Type B pancreatic cell (in vitro differentiated cells): ENCODE measurements at regions not wholly inside any gene's neighbourhood (a gene's known extent, or its start where the extent isn't known, plus 50 kb on each side); places are given as distances from the start of the nearest gene placed in this dataset.

ENCODE experiments used
- DNase-seq: peaks from one replicate; pipeline ENCODE4 v3.0.0; 2021; ENCODE audit warnings: mixed read lengths; ENCODE audit not compliant: unreplicated experiment; ENCODE audit errors: extremely low spot score
- H3K27ac Mint-ChIP-seq: 2 replicates; pipeline ENCODE4 v1.8.0; 2021; ENCODE audit warnings: mild to moderate bottlenecking, mixed read lengths
- H3K27me3 Mint-ChIP-seq: 2 replicates; pipeline ENCODE4 v1.8.0; 2021; ENCODE audit warnings: mixed read lengths
- H3K36me3 Mint-ChIP-seq: 2 replicates; pipeline ENCODE4 v1.8.0; 2021; ENCODE audit warnings: mixed read lengths
- H3K4me1 Mint-ChIP-seq: one replicate; pipeline ENCODE4 v1.8.0; 2021; ENCODE audit warnings: mixed read lengths; ENCODE audit not compliant: unreplicated experiment
- H3K4me3 Mint-ChIP-seq: 2 replicates; pipeline ENCODE4 v1.8.0; 2021; ENCODE audit warnings: mild to moderate bottlenecking, mixed read lengths
- H3K9me3 Mint-ChIP-seq: 2 replicates; pipeline ENCODE4 v1.8.0; 2021; ENCODE audit warnings: mixed read lengths
- TF ChIP-seq, protein P1 (sequence below): fragments of 200-600 bp; sonication (generic); conservative IDR thresholded peaks from 2 replicates; pipeline ENCODE4 v1.5.0; 2021; ENCODE audit warnings: antibody characterized with exemption, mild to moderate bottlenecking

DNA sequence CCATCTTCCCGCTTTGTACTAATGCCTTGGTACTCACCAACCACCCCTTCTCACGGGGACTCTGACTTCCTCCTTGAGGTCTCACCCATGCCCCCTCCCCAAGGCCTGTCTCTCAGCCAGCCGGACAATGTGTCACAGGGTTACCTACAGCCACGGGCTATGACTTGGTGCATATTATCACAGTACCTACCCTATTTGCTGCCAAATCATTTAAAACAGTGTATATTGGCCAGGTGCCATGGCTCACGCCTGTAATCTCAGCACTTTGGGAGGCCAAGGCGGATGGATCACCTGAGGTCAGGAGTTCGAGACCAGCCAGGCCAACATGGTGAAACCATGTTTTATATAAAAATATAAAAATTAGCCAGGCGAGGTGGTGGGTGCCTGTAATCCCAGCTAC lies 93.4 kb upstream of the TBL1XR1 start:
- Mint-ChIP-seq H3K27ac (no peak overlapping the region), H3K4me3 (no peak overlapping the region), H3K4me1 (peaks cover 11% of the 10 kb centered on the region), H3K27me3 (no peaks in the 10 kb centered on the region), H3K9me3 (no peaks in the 10 kb centered on the region), H3K36me3 (no peaks in the 10 kb centered on the region)
- no peak for DNase-seq
- TF ChIP-seq, protein P1, sequence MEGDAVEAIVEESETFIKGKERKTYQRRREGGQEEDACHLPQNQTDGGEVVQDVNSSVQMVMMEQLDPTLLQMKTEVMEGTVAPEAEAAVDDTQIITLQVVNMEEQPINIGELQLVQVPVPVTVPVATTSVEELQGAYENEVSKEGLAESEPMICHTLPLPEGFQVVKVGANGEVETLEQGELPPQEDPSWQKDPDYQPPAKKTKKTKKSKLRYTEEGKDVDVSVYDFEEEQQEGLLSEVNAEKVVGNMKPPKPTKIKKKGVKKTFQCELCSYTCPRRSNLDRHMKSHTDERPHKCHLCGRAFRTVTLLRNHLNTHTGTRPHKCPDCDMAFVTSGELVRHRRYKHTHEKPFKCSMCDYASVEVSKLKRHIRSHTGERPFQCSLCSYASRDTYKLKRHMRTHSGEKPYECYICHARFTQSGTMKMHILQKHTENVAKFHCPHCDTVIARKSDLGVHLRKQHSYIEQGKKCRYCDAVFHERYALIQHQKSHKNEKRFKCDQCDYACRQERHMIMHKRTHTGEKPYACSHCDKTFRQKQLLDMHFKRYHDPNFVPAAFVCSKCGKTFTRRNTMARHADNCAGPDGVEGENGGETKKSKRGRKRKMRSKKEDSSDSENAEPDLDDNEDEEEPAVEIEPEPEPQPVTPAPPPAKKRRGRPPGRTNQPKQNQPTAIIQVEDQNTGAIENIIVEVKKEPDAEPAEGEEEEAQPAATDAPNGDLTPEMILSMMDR = no peak

GRCh38 chr3:177294221-177294620 lies 96.9 kb upstream of the TBL1XR1 start:
- H3K4me3 Mint-ChIP-seq = no peak overlapping the region
- TF ChIP-seq, protein P1 = no peak
- H3K4me1 Mint-ChIP-seq = peaks cover 5% of the 10 kb centered on the region
- H3K9me3 Mint-ChIP-seq = no peaks in the 10 kb centered on the region
- H3K27me3 Mint-ChIP-seq = no peaks in the 10 kb centered on the region
- no peak for DNase-seq
- H3K27ac Mint-ChIP-seq = no peak overlapping the region
- no peaks in the 10 kb centered on the region for H3K36me3 Mint-ChIP-seq

- H3K4me1 Mint-ChIP-seq = peaks cover 7% of the 10 kb centered on the region
- H3K27me3 Mint-ChIP-seq = no peaks in the 10 kb centered on the region
- TF ChIP-seq, protein P1 = no peak
- no peaks in the 10 kb centered on the region for H3K36me3 Mint-ChIP-seq
- peak overlapping the region; percentile 29 for H3K27ac Mint-ChIP-seq
- H3K9me3 Mint-ChIP-seq = no peaks in the 10 kb centered on the region
- DNase-seq = no peak
- no peak overlapping the region for H3K4me3 Mint-ChIP-seq
These were observed 97.8 kb upstream of the TBL1XR1 start for GRCh38 chr3:177295116-177295515.

DNA sequence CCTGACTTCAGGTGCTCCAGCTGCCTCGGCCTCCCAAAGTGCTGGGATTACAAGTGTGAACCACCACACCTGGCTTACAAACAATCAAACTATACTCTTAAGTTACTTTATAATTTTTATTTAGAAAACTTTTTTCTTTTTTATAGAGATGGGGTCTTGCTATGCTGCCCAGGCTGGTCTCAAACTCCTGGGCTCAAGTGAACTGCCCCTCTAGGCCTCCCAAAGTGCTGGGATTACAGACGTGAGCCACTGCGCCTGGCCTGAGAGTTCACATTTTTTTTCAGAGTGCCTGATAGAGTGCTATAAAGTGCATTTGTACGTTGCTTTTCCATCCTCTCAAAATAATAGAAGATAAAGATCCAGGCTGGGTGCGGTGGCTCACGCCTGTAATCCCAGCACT lies 102.0 kb upstream of the TBL1XR1 start:
- TF ChIP-seq, protein P1 = no peak
- Mint-ChIP-seq H3K36me3 (no peaks in the 10 kb centered on the region), H3K9me3 (no peaks in the 10 kb centered on the region), H3K27ac (no peak overlapping the region), H3K27me3 (no peaks in the 10 kb centered on the region), H3K4me1 (peaks cover 16% of the 10 kb centered on the region), H3K4me3 (no peak overlapping the region)
- DNase-seq = no peak

- H3K36me3 Mint-ChIP-seq = no peaks in the 10 kb centered on the region
- H3K4me1 Mint-ChIP-seq = peaks cover 13% of the 10 kb centered on the region
- TF ChIP-seq, protein P1 = no peak
- H3K9me3 Mint-ChIP-seq = no peaks in the 10 kb centered on the region
- peak overlapping the region; percentile 51 for H3K4me3 Mint-ChIP-seq
- no peak for DNase-seq
- no peaks in the 10 kb centered on the region for H3K27me3 Mint-ChIP-seq
- peak overlapping the region; percentile 84 for H3K27ac Mint-ChIP-seq
These were observed 103.0 kb upstream of the TBL1XR1 start for GRCh38 chr3:177300039-177300833.
